ENCODE measurements at regions not wholly inside any gene's neighbourhood (a gene's known extent, or its start where the extent isn't known, plus 50 kb on each side); places are given as distances from the start of the nearest gene placed in this dataset.

DNA sequence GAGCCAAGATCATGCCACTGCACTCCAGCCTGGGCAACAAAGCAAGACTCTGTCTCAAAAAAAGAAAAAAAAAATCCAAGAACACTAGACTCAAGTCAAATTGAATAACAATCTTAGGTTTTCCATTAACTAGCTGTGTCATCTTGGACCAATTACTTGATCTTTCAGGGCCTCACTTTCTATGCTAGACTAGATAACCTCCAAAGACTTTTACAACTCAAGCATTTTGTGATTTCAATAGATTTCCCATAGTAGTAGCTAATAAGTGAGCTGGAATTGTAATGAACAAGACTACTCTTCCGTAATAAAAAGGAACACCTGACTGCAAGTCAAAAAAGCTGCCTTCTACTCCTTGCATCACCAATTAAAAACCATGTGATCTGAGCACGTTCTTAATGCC is 127.0 kb upstream of the SSTR1 start:
- TF ChIP-seq CTCF (IDR thresholded peaks at IDR 0.05), result no peak
- TF ChIP-seq POLR2A (IDR thresholded peaks at IDR 0.05), result no peak
- no peak for TF ChIP-seq EP300 (IDR thresholded peaks at IDR 0.05)

Measured in ovary (tissue), 3 donors.